Stimulated activated CD4-positive, alpha-beta T cell treated with anti-CD3 and anti-CD28 coated beads, Interleukin-12 subunit alpha, Interleukin-12 subunit beta, amount 100 ng/mL, for 48 hours (primary cell): ENCODE measurements at regions not wholly inside any gene's neighbourhood (a gene's known extent, or its start where the extent isn't known, plus 50 kb on each side); places are given as distances from the start of the nearest gene placed in this dataset.
"Not testable (repeated sequence)": the region's sequence is repeated elsewhere in the genome, so short reads cannot be mapped to it uniquely, and the experiment has no call there.

Source experiments
- DNase-seq, 3 donors: peaks; one replicate each; pipeline ENCODE4 v3.0.0-alpha.2; 2020; ENCODE audit warnings: low read depth in 2 of 3, low spot score in 1 of 3

DNA sequence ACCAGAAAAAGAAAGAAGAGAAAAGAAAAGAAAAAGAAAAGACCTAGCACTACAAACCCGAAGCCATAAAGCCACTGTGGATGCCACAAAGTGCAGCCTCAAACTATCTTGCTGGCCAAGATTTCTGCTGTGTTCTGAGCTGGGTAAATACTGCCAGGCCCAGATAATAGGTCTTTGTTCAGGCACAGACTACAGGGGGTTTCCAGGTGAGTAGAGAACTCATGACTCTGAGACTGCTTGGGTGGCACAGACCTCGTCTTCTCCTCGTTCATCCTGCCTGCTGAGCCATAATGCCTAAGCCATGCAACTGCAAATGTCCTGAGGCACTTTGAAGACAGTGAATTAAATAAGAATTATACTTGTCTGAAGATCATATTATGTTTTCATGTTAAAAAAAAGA, 651.8 kb downstream of the LMO4 start:
- DNase-seq = no peak

DNA sequence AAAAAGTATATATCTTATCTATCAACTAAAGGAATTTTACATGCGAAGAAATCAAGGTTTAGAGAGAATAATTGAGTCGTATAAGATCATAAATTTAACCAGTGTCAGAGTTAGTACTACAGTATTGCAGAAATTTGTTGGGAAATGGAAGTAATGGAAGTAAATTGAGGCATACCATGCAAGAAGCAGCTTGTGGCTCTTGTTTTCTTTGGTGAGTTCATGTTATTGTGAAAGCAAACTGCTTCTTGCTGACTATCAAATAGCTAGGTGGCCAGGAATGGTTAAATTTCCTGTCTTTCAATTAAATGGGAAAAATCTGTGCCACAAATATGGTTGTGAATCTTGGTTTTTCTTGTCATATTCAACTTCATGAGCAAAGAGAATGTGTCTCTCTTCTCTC, 652.7 kb downstream of the LMO4 start:
- no peak for DNase-seq

DNA sequence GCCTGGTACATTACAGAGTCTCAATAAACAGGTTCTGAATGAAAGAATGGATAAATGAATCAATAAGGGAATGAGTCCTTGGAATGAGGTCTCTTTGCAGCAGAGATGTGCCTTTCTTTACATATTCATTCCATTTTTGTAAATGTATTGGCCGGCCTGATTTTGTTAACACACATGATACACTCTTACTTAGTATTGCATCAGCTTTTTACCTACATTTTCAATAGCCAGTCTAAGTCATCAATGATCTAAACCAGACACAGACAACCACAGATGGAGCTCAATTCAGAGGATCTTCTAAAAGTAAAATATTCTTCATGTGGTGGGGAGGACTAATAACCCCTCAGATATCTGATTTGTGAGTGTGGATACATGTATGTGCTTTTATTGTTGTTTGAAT, 653.1 kb downstream of the LMO4 start:
- DNase-seq = no peak

DNA sequence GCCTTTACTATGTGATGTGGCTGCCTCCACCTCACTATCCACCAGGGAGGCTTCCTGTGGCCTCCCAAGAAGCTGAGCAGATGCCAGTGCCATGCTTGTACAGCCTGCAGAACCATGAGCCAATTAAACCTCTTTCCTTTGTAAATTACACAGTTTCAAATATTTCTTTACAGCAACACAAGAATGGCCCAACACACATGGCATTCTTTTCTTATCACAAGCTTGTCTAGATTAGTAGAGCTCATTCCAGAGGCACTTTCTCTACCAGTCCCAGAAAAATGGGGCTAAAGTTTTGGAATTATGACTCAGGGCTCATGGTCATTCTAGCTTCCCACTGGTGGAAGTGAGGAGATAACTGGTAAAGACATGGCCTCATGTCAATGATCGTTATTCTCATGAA, 655.2 kb downstream of the LMO4 start:
- no peak for DNase-seq

DNA sequence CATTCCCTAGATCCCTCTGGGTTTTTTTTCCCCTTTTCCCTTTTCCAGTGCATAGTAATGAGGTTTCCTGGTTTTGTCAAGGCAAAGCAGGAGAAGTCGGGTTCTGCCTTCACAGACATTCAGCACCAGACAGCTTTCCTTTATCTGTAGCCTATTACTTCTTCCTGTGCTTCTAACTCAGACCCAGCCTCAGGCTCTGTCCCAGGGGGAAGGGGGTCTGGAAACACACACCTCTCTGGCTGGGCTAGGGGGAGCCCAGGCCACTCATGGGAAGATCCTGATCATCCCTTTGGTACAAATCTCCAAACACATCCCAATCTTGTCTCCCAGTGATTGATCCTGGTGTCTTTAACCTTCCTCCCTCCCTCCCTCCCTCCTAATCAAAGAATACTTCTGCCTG, 656.4 kb downstream of the LMO4 start:
- no peak for DNase-seq

DNA sequence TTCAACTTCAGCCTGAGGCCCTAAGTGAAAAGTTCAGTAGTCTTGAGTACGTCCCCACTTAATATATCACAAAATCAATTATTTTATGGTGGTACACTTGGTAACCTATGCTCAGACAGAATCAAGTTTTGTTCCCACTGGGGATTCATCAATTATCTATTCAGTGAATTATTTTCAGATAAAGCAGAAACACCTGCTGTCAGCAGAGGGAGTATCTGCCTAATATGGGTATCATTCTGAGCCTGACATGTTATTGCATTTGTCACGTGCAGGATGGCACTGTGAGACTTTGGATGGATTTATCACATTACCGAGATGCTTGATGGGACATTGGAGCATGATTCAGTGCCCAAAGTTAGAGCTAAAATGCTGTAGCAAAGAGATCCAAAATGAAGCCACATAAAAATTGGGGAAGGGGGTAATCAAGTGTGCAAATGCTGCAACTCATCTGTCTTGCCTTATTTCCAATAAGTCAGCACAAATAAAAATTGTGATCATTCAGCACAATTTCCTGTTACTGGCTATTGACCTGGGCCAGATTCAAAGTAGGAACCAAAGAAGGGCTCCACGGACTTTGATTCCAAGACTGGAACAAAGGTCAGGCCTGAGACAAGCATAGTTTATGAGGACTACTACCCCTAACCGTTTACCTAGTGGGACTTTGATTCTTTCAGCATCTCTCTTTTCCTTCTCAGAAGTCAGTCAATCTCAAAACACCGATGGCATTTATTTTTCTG, 657.6 kb downstream of the LMO4 start:
- no peak for DNase-seq

DNA sequence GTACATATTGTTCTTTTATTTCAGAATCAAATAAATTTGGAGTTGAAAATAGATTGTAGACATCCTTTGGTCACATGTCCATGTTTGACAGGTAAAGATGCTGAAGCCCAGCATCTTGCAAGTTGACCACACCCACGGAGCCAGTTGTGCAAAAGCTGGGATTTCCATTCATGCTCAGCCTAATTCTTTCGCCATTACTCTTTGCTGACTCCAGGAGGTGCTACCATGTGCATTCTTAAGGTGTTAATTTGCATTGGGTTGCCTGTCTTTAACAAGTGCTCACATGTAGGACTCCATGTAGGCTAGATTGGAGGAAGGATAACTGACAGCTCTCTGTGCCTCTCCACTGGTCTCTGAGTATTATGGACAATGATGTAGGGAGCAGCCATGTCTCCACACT, 660.7 kb downstream of the LMO4 start:
- no peak for DNase-seq

DNA sequence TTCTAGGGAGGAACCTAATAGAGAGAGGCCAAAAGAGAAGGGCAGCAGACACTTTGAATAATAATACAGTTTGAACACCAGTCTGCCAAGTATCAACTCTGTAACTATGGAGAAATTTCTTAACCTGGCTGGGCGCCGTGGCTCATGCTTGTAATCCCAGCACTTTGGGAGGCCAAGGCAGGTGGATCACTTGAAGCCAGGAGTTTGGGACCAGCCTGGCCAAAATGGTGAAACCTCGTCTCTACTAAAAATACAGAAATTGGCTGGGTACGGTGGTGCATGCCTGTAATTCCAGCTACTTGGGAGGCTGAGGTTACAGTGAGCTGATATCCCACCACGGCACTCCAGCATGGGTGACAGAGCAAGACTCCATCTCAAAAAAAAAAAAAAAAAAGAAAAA, 663.9 kb downstream of the LMO4 start:
- not testable (repeated sequence) for DNase-seq

DNA sequence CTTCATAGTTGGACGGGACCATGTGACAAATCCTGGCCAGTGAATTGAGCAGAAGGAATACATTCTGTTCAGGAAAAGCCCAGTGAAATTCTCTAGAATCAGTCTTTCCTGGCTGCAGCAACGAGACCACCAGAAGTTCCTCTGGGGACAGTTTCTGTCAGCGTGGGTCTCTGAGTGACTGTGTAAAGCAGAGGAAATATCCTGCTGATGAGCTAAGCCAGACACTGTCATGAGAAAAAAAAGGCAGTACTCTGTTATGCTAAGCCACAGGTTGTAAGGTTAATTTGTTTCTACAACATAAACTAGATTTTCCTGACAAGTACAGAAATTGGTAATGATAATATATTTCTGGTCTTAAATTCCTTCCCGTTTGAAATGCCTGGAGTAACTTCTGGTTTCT, 664.4 kb downstream of the LMO4 start:
- DNase-seq = no peak

DNA sequence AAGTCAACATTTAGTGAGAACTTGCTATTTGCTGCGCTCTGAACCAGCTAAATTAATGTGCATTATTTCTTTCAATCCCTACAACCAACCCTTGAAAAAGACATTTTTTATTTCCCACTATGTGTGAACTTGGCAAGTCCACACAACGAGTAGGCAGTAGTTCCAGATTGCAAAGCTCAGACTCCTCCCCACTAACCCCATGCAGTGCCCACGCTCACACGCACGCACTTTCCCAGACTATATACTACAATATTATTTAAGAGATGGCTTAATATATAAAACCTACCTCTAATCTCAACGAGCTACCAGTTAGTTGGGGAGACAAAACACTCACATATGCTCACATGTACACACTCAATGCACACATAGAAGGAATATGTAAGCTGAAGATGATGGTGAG, 671.2 kb downstream of the LMO4 start:
- DNase-seq = no peak

DNA sequence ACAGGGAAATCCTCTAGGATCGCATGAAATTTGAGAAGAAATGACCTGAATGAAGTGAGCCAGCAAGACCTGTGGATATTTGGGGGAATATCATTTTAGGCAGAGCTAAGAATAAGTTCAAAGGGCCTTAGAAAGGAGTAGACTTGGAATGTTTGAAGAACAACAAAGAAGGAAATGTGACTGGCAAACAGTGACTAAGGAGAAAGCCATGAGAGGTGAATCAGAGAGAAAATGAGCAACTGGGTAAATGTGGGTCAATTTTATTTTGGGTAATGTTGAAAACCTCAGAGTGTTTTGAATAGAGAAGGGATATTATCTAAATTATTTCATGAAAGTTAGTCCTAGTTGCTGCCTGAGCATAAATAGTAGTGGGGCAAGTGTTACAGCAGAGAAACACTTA, 672.8 kb downstream of the LMO4 start:
- no peak for DNase-seq

DNA sequence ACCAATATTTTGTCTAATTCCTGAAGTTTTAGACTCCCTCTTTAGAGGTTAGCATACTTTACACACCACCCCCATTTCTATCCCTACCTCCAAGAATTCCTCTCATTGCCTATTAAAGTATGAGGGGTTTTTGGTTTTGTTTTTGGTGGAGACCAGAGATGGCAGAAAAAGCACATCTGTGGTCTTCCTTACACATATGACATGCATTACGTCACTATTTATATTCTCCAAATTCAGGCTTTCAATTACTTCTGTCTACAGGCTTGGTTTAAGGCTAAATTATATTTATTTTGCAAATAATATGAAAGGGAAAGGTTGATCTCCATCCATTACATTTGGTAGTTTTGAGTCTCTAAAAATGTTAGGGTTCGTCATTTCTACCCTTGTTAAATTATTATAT, 674.6 kb downstream of the LMO4 start:
- no peak for DNase-seq

DNA sequence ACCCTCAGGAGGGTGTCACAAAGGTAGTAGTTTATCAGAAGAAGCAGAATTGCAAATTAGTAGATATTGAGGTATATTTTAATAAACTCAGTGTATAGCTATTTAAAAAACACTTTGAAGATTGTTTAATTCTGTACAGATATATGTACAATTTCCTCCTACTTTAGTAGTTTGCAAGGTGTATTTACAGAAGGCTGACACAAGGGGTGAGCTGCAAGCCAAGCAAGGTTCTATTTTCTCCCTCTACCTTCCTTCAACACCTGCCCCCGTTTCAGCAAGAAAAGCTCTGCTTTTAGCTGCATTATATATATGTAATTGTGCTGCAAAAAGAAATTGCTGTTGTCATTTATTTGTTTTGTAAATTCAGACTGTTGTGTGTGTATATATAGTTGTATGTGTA, 674.2 kb upstream of the PKN2 start:
- no peak for DNase-seq

DNA sequence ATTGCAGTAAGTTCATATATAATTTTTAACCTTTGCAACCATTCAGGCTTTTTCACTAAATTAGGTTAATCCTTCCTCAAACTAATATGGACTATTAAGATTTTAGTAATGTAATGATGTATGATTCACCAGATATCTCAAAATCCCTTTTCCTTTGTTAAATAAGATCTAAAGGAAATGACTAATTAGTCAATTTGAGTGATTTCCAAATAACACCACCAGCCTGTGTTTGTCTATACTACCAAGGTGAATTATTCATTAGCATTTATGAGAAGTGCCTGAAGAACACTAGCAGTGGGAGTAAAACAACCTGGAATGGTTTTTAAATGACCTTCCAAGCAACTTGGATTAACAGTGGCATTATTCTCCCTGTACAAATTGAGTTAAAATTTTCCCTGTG, 670.6 kb upstream of the PKN2 start:
- no peak for DNase-seq

DNA sequence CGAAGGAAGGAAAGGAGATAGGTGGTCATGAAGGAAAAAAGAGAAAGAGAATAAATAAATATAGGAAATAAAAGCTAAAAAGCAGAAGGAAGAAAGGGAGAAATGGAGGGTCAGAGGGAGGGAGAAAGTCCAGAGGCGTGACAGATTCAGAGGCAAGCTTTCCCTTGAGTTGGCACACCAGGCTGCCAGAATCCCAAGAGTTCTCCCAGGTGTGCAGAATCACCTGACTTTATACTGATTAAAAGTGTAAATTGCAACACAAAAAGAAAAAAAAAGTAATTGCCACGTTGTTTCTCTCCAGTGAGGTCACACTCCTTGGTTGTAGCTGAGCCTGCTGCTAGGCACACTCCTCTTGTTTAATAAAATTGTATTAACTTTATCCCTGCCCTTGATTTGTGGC, 669.9 kb upstream of the PKN2 start:
- no peak for DNase-seq

DNA sequence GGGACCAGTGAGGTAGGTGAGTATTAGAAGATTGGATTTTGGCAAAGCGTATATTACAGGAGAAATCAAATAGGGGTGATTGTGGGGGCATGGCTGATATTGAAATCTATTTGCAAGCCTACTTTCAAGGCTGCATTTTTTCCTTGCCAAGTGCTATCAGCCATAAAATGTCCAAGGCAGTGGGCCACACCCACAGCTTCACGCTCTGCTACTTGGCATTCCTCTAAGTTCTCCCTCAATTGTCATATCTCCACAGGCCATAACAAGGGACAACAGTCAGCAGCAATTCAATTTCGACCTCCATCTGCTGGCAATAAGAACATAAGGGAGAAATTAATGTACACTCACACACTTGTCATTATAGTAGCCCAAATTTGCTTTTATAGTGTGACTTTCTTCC, 667.1 kb upstream of the PKN2 start:
- no peak for DNase-seq

DNA sequence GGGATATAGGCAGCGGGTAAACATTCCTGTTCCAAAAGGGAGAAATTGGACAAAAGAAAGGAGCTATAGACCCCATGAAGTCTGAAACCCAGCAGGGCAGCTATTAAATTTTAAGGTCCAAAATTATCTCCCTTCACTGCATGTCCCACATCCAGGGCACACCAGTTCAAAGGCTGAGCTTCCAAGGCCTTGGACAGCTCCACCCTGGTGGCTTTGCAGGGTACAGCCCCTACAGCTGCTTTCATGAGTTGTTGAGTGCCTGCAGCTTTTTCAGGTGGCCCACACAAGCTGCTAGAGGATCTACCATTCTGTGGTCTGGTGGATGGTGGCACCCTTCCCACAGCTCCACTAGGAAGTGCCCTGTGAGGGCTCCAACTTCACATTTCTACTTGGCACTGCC, 662.5 kb upstream of the PKN2 start:
- DNase-seq = no peak

DNA sequence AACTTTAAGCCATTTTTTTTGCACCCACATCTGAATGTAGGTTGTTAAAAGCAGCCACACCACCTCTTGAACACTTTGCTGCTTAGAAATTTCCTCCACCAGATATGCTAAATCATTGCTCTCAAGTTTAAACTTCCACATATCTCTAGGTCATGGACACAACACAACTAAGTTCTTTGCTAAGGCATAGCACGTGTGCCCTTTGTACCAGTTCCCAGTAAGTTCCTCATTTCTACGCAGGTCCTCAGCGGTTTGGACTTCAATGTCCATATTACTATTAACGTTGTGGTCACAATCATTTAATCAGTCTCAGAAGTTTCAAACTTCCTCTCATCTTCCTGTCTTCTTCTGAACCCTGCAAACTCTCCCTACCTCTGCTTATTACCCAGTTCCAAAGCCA, 661.6 kb upstream of the PKN2 start:
- DNase-seq = no peak

DNA sequence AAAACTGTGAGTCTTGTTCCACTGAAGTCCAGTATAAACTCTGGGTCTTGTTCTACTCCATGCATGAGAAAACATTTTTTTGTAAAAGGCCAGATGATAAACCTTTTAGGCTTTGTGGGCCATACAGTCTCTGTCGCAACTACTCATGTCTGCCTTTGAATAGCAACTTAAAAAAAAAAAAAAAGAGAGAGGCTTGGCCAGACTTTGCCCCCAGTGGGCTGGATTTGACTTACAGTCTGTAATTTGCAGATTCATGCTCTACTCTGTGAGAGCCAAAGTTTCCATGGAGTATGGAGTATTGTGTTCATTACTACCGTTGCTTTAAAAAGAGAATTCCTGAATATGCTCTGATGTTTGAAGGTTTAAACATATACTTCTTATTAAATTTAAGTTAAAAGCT, 654.9 kb upstream of the PKN2 start:
- DNase-seq = no peak

DNA sequence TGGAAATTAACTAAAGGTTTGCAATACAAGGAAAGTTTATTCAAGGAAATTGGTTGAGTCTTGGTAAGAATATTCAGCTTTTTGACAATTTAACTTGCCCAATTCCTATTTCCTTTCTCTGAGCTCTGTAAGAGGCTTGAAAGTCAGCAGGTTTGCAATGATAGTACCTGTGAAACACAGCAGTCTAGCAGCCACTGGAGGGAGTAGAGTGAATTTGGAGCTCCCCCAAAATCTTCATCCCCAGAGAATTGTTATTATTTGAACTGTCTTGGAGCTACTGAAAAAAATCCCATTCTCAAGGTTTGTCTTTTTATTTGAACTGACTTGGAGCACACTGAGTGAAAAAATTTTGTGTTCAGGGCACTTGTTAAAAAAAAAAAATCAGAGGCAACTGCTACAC, 654.2 kb upstream of the PKN2 start:
- DNase-seq = no peak

DNA sequence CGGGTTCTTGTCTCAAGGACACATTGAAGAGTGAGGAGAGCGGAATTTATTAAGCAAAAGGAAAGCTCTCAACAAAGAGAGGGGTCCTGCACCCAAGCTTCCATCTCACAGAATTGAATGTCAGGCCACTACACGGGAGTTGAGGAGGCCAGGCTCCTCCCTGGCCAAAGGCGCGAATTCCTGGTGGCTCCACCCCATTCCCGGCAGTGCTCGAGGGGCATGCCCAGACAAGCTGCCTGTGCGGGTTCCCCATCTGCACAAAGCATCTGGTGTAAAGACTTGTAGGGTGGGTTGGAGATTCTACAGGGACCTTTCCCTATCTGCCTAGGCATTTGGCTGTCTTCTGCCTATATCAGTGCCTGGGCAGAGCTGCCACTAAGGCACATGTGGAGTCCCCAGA, 648.5 kb upstream of the PKN2 start:
- no peak for DNase-seq

DNA sequence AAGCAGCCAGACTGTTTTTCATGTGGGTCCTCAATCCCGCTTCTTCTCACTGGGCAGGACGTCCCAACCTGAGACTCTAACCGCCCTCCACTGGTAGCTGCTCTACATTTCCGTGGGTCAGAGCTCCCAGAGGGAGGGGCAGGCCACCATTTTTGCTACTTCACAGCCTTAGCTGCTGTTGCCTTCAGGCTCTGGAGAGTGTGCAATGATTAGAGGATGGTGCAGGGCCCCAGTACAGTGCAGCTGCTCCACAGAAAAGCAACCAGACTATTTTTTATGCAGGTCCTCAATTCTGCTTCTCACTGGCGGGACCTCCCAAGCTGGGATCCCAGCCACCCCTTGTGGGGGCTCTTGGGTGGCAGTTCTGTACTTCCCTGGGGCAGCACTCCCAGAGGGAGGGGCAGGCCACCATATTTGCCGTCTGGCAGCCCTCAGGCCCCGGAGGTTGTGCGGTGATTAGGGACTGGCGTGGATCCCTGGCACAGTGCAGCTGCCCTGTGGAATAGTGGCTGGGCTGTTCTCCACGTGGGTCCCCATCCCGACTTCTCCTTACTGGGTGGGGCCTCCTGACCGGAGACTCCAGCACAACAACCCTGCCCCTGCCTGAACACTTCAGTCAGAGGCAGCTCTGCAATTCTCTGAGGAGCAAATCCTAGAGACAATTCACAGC, 647.6 kb upstream of the PKN2 start:
- no peak for DNase-seq

DNA sequence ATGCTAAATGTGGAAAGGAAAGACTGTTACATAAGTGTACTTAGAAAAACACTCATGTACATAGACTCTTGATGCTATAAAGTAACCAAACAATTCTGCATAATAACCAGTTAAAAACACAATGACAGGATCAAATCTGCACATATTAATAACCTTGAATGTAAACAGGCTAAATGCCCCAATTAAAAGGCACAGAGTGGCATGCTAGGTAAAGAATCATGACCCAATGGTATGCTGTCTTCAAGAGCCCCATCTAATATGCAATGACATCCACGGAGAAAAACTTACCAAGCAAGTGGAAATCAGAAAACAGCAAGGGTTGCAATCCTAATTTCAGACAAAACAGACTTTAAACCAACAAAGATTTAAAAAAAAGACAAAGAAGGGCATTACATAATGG, 644.8 kb upstream of the PKN2 start:
- DNase-seq = no peak
